Neural cell (in vitro differentiated cells): ENCODE measurements at regions not wholly inside any gene's neighbourhood (a gene's known extent, or its start where the extent isn't known, plus 50 kb on each side); places are given as distances from the start of the nearest gene placed in this dataset.

Source experiments
- H2AFZ ChIP-seq: fragments of 200-600, 300-800 bp; sonication (generic), shearing (Covaris generic); 2 replicates; pipeline ENCODE4 v1.6.0; 2014; ENCODE audit warnings: low read depth, mild to moderate bottlenecking, antibody characterized with exemption, low read length, moderate library complexity
- H3F3A ChIP-seq: fragments of 200-600 bp; shearing (Covaris generic); 2 replicates; pipeline ENCODE4 v1.6.1; 2016; ENCODE audit warnings: mild to moderate bottlenecking, moderate library complexity, mixed read lengths, antibody characterized with exemption, low read length; ENCODE audit not compliant: insufficient read depth, poor library complexity, severe bottlenecking
- H3K27ac ChIP-seq: fragments of 200-600, 300-800 bp; sonication (generic), shearing (Covaris generic); 2 replicates; pipeline ENCODE4 v1.5.1; 2014; ENCODE audit warnings: mild to moderate bottlenecking, low read length, moderate library complexity
- H3K27me3 ChIP-seq: fragments of 300-800, 200-600 bp; sonication (generic), shearing (Covaris generic); 2 replicates; pipeline ENCODE4 v1.6.0; 2014; ENCODE audit warnings: mild to moderate bottlenecking, low read depth, low read length, moderate library complexity; ENCODE audit not compliant: insufficient read depth
- H3K36me3 ChIP-seq: fragments of 300-800, 200-600 bp; sonication (generic), shearing (Covaris generic); 2 replicates; pipeline ENCODE4 v1.5.1; 2014; ENCODE audit warnings: mild to moderate bottlenecking, antibody characterized with exemption, low read length, moderate library complexity; ENCODE audit not compliant: insufficient read depth
- H3K4me2 ChIP-seq: fragments of 300-800, 200-600 bp; sonication (generic), shearing (Covaris generic); 2 replicates; pipeline ENCODE4 v1.6.0; 2014; ENCODE audit warnings: mild to moderate bottlenecking, low read length
- H3K4me3 ChIP-seq: fragments of 300-800, 200-600 bp; sonication (generic), shearing (Covaris generic); 2 replicates; pipeline ENCODE4 v1.5.1; 2014; ENCODE audit warnings: mild to moderate bottlenecking, low read length, moderate library complexity
- H3K79me2 ChIP-seq: fragments of 200-600 bp; shearing (Covaris generic); replicated peaks from 2 replicates; pipeline ENCODE4 v1.6.0; 2014; ENCODE audit warnings: mild to moderate bottlenecking, low read length, moderate library complexity; ENCODE audit not compliant: insufficient read depth
- H3K9ac ChIP-seq: fragments of 300-800, 200-600 bp; sonication (generic), shearing (Covaris generic); 2 replicates; pipeline ENCODE4 v1.6.1; 2016; ENCODE audit warnings: mild to moderate bottlenecking, low read length, mixed read lengths
- H3K9me2 ChIP-seq: fragments of 200-600 bp; shearing (Covaris generic); 2 replicates; pipeline ENCODE4 v1.6.1; 2016; ENCODE audit warnings: mild to moderate bottlenecking, low read length, mixed read lengths; ENCODE audit not compliant: insufficient read depth
- H3K9me3 ChIP-seq: fragments of 200-600, 300-800 bp; sonication (generic), shearing (Covaris generic); 2 replicates; pipeline ENCODE4 v1.6.1; 2016; ENCODE audit warnings: mild to moderate bottlenecking, mixed run types, low read length, moderate library complexity, mixed read lengths
- H4K20me1 ChIP-seq: fragments of 200-600 bp; shearing (Covaris generic); 2 replicates; pipeline ENCODE4 v1.6.1; 2016; ENCODE audit warnings: mild to moderate bottlenecking, mixed run types; ENCODE audit not compliant: insufficient read depth
- EP300 ChIP-seq: fragments of 450-650 bp; conservative IDR thresholded peaks from 2 replicates; pipeline ENCODE4 v1.6.1; 2014; ENCODE audit warnings: antibody characterized with exemption, mild to moderate bottlenecking, moderate library complexity; ENCODE audit not compliant: poor library complexity, severe bottlenecking
- EZH2 ChIP-seq: fragments of 200-600, 300-800 bp; shearing (Covaris generic), sonication (generic); IDR thresholded peaks from 2 replicates; pipeline ENCODE4 v1.6.1; 2014; ENCODE audit warnings: antibody characterized with exemption, low read length, borderline replicate concordance, mild to moderate bottlenecking; ENCODE audit not compliant: insufficient read depth, poor library complexity, severe bottlenecking
- MXI1 ChIP-seq: fragments of 450-650 bp; conservative IDR thresholded peaks from 2 replicates; pipeline ENCODE4 v1.6.1; 2014; ENCODE audit warnings: antibody characterized with exemption, mild to moderate bottlenecking; ENCODE audit not compliant: poor library complexity, severe bottlenecking
- POLR2AphosphoS5 ChIP-seq: IDR thresholded peaks from 2 replicates; pipeline ENCODE4 v1.6.1; 2012
- RAD21 ChIP-seq: fragments of 450-650 bp; conservative IDR thresholded peaks from 2 replicates; pipeline ENCODE4 v1.6.1; 2014; ENCODE audit warnings: antibody characterized with exemption, mild to moderate bottlenecking, moderate library complexity
- REST ChIP-seq: IDR thresholded peaks from 2 replicates; pipeline ENCODE4 v1.6.1; 2012; ENCODE audit warnings: borderline replicate concordance
- SMC3 ChIP-seq: fragments of 450-650 bp; conservative IDR thresholded peaks from 2 replicates; pipeline ENCODE4 v1.6.1; 2014; ENCODE audit warnings: antibody characterized with exemption, mild to moderate bottlenecking, moderate library complexity; ENCODE audit not compliant: poor library complexity
- TAF1 ChIP-seq: IDR thresholded peaks from 2 replicates; pipeline ENCODE4 v1.6.1; 2012; ENCODE audit warnings: low read depth
- TF ChIP-seq, protein P1 (sequence below): fragments of 450-650 bp; IDR thresholded peaks from 2 replicates; pipeline ENCODE4 v1.5.1; 2014; ENCODE audit warnings: antibody characterized with exemption, mild to moderate bottlenecking, moderate library complexity; ENCODE audit not compliant: poor library complexity, severe bottlenecking

GRCh38 chr6:79302341-79302740 lies 67.9 kb upstream of the HMGN3 start:
- H4K20me1 ChIP-seq: no peaks in the 10 kb centered on the region
- H3K4me3 ChIP-seq: no peak overlapping the region
- no peaks in the 10 kb centered on the region for H3K36me3 ChIP-seq
- no peaks in the 10 kb centered on the region for H3K79me2 ChIP-seq
- H3K9me3 ChIP-seq: no peaks in the 10 kb centered on the region
- no peak overlapping the region for H3K27ac ChIP-seq
- TF ChIP-seq RAD21: no peak
- no peak for TF ChIP-seq MXI1
- TF ChIP-seq EP300: no peak
- TF ChIP-seq TAF1: no peak
- no peak for TF ChIP-seq EZH2
- TF ChIP-seq SMC3: no peak
- no peak for TF ChIP-seq POLR2AphosphoS5
- TF ChIP-seq REST: no peak
- TF ChIP-seq, protein P1, sequence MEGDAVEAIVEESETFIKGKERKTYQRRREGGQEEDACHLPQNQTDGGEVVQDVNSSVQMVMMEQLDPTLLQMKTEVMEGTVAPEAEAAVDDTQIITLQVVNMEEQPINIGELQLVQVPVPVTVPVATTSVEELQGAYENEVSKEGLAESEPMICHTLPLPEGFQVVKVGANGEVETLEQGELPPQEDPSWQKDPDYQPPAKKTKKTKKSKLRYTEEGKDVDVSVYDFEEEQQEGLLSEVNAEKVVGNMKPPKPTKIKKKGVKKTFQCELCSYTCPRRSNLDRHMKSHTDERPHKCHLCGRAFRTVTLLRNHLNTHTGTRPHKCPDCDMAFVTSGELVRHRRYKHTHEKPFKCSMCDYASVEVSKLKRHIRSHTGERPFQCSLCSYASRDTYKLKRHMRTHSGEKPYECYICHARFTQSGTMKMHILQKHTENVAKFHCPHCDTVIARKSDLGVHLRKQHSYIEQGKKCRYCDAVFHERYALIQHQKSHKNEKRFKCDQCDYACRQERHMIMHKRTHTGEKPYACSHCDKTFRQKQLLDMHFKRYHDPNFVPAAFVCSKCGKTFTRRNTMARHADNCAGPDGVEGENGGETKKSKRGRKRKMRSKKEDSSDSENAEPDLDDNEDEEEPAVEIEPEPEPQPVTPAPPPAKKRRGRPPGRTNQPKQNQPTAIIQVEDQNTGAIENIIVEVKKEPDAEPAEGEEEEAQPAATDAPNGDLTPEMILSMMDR: no peak
- no peaks in the 10 kb centered on the region for H3F3A ChIP-seq
- H3K4me2 ChIP-seq: no peak overlapping the region
- H3K9me2 ChIP-seq: no peaks in the 10 kb centered on the region
- H3K9ac ChIP-seq: no peak overlapping the region
- H3K27me3 ChIP-seq: no peaks in the 10 kb centered on the region
- H2AFZ ChIP-seq: no peak overlapping the region

GRCh38 chr6:79301290-79301689 lies 66.8 kb upstream of the HMGN3 start:
- no peaks in the 10 kb centered on the region for H3K27me3 ChIP-seq
- H4K20me1 ChIP-seq: no peaks in the 10 kb centered on the region
- H3K9me2 ChIP-seq: no peaks in the 10 kb centered on the region
- H2AFZ ChIP-seq: no peak overlapping the region
- no peaks in the 10 kb centered on the region for H3F3A ChIP-seq
- no peaks in the 10 kb centered on the region for H3K79me2 ChIP-seq
- H3K9me3 ChIP-seq: no peaks in the 10 kb centered on the region
- H3K36me3 ChIP-seq: no peaks in the 10 kb centered on the region
- TF ChIP-seq POLR2AphosphoS5: no peak
- TF ChIP-seq TAF1: no peak
- no peak for TF ChIP-seq SMC3
- no peak overlapping the region for H3K4me3 ChIP-seq
- H3K27ac ChIP-seq: no peak overlapping the region
- no peak overlapping the region for H3K4me2 ChIP-seq
- no peak overlapping the region for H3K9ac ChIP-seq

DNA sequence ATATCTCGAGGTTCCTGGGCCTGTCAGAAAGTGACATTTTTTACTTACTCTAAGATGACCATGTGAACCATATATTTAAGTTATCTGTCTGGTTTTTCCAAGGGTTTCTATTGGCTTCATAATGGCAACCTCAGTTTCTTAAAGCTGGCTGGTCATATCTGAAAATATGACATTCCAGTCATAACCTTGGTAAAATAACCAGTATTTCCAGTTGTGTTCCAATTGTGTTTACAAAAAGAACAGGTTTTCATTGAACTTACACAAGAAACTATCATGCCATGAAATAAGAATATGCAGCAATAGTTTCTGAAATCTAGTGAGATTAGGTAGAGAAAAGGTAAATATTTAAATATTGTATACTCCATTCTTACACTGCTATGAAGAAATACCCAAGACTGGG lies 61.7 kb upstream of the HMGN3 start:
- Histone ChIP-seq H2AFZ (no peak overlapping the region), H3K4me3 (no peak overlapping the region), H3K9ac (no peak overlapping the region), H3K4me2 (no peak overlapping the region), H3F3A (no peaks in the 10 kb centered on the region), H3K27ac (no peak overlapping the region), H3K79me2 (no peaks in the 10 kb centered on the region), H3K9me3 (no peaks in the 10 kb centered on the region), H4K20me1 (no peaks in the 10 kb centered on the region), H3K9me2 (no peaks in the 10 kb centered on the region), H3K36me3 (no peaks in the 10 kb centered on the region), H3K27me3 (no peaks in the 10 kb centered on the region)
- TF ChIP-seq RAD21 (no peak), EZH2 (no peak), TAF1 (no peak), SMC3 (no peak), MXI1 (no peak), REST (no peak)
